T-helper 2 cell (primary cell): ENCODE measurements at regions not wholly inside any gene's neighbourhood (a gene's known extent, or its start where the extent isn't known, plus 50 kb on each side); places are given as distances from the start of the nearest gene placed in this dataset.

Source experiments
- DNase-seq, 5 experiments: peaks; one replicate each; pipeline versions ENCODE4 v3.0.0 to v3.0.0-alpha.2; 2012 to 2022

- DNase-seq, result peak in 4 of 5 experiments; percentile 11 to 59 (median 30)
These were observed 181.7 kb downstream of the ANAPC1 start for GRCh38 chr2:111702119-111702803.

GRCh38 chr2:111702804-111703196, 181.2 kb downstream of the ANAPC1 start:
- no peak for DNase-seq

GRCh38 chr2:111703759-111704158, 180.2 kb downstream of the ANAPC1 start:
- no peak for DNase-seq

- DNase-seq, result no peak
These were observed 179.7 kb downstream of the ANAPC1 start for GRCh38 chr2:111704246-111704645.

DNA sequence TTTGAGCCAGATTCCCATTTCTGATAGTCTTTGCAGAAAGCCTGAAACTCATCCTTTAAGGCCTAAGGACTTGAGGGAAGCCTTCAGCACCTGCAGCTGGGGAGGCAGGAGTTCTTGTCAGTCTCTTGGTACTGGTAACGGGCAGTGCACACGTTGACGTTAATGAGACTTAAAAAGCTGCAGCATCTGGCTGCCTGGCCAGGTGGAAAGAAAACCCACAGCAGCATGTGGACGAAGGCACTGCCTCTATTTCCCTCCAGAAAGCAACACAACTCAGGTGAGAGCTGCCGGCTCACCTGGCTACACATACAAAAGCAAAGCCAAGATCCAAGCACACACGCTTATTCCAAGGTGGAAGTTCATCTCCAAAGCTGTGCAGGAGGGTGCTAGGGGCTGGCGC, 178.8 kb downstream of the ANAPC1 start:
- no peak for DNase-seq

DNA sequence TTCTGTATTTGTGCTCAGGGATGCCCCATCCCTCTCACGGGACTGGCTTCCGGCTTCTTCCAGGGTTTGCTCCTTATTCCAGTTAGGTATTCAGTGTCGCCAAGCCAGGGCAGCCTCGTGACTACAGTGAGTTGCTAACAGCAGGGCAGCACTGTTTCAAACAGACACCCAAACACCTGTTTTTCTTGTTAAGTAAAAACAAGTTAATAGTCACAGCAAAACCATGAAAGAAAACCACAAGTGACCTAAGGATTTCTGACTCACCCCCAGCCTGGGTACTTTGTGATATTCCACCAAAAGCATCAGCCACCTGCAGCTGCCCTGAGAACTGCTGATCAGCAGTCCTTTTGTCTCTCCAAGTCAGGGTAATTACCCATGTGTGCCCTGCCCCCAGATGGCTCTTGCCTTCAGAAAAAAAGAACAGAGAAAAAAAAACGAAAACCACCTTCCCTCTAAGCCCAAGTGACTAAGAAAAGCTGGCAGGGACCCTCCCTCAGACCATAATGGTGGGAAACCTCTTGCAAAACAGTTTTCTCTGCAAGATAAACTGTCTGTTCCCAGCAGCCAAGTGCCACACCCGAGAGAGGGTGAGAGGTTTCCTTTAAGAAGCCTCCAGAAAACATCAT, 178.2 kb downstream of the ANAPC1 start:
- DNase-seq, result peak in 2 of 5 experiments; percentile 29 to 87

DNA sequence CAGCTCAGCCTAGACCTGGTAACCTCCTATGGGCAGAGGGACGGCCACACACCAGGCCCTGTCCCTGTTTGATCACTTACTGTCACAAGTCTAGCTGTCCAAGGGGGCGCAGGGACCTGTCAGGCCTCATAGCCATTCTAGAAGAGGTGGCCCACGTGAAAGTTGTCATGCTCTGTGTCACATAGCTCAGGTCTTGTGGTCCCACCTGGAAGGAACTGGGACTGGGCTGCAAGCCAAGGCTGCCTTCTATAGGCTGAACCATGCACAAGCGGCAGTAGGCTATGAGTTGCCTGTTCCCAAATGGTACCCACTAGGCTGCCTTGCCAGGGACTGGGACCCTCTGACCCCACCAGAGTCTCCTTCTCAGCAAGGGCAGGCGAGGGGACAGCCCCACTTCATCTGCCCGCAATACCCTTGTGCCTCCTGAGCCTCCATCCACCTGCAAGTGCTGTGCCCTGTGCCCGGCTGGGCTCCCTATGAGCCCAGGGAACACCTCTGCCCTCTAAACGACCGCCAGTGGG, 177.5 kb downstream of the ANAPC1 start:
- peak in 1 of 5 experiments; percentile 12 for DNase-seq

GRCh38 chr2:111707700-111708099, 176.3 kb downstream of the ANAPC1 start:
- DNase-seq, result no peak

DNA sequence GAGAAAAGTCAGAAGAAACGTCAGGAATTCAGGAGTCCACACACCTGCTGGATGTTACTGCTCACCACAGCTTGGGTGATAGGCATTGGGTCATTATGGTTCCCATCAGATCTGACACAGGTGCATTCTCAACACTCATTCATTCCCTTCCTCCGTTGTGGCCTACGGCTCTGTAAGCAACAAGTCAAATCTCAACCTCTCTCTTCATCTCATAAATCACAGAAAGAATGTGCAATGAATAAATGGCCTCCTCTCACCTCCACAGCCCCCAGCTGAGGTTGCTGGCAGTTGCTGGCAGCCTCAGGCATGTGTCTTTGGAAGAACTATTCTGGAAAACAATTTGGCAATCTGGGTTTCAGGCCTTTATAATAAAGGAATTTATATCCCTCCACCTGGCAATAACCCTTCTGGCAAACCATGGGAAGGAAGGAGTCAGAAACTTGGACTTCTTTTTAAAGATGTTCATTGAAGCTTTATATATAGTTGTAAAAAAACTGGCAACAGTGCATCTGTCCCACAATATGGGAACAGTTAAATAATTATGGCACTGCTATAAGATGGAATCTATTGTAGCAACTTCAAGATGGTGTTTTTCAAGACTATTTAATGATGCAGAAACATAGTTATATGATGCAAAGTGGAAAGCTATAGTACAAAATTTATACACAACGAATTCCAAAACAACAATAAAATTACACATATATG, 175.4 kb downstream of the ANAPC1 start:
- DNase-seq, result peak in 1 of 5 experiments; percentile 11

GRCh38 chr2:111709321-111709720, 174.7 kb downstream of the ANAPC1 start:
- no peak for DNase-seq

DNA sequence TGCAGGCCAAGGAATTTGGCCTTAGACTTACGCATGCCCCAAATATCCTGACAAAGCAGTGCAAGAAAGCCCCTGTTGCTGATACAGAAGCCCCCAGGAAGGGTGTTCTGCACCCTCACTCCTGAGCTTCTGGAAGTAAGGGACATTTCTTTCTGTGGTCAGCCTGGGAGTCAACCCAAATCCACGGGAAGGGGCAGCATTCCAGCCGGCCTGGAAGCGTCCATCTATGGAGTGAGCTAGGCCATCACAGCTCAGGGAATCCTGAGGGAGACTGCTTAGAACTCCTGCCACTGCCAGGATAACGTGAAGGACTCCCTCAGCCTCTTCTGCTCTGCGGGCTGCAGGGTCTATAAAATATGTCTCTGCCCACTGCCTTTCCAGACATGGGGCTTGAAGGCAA, 173.9 kb downstream of the ANAPC1 start:
- no peak for DNase-seq

GRCh38 chr2:111710613-111711012, 173.4 kb downstream of the ANAPC1 start:
- DNase-seq, result no peak

- no peak for DNase-seq
These were observed 172.7 kb downstream of the ANAPC1 start for GRCh38 chr2:111711270-111711669.

GRCh38 chr2:111712361-111712760, 171.6 kb downstream of the ANAPC1 start:
- DNase-seq, result no peak

GRCh38 chr2:111712940-111713515, 171.0 kb downstream of the ANAPC1 start:
- no peak for DNase-seq

- no peak for DNase-seq
These were observed 167.7 kb downstream of the ANAPC1 start for GRCh38 chr2:111715987-111716904.

GRCh38 chr2:111716905-111717775, 166.9 kb downstream of the ANAPC1 start:
- no peak for DNase-seq
